GM19238 (cell line): ENCODE measurements at regions not wholly inside any gene's neighbourhood (a gene's known extent, or its start where the extent isn't known, plus 50 kb on each side); places are given as distances from the start of the nearest gene placed in this dataset.

ENCODE experiments used
- DNase-seq: peaks from one replicate; pipeline ENCODE4 v3.0.0; 2011; ENCODE audit warnings: low spot score; ENCODE audit not compliant: insufficient read length

DNA sequence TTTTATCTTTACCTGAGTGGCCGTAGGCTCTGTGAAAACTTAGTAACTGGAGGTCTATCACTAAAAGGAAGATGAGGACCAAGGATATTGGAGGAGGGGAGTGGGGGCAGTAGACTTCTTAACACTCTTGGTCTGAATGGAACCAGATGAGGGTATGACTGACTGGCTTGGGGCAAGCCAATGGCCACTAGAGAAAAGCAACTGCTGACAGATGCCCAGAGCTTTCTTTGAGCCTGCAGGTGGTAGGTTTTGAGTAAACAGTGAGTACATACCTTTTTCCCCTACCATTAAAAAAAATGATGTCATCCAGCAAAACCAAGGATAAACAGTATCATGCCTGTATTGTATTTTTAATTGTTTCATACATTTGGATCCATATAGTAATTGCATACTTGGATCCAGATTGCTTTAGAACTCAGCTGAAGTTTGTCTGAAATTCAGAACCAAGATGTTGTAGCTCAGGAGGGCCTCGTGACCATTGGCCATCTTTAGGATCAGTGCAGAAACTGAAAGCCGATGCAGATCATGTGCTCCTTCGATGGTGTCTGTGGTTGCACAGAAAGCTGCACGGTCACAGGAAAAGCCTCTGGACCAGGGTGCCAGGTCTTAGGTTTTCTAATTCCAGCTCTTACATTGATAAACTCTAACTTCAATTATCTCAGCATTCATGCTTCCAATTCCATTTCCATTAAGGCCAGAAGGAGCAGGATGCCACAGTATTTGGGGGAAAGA, 131.0 kb downstream of the PDGFRA start:
- DNase-seq: no peak

DNA sequence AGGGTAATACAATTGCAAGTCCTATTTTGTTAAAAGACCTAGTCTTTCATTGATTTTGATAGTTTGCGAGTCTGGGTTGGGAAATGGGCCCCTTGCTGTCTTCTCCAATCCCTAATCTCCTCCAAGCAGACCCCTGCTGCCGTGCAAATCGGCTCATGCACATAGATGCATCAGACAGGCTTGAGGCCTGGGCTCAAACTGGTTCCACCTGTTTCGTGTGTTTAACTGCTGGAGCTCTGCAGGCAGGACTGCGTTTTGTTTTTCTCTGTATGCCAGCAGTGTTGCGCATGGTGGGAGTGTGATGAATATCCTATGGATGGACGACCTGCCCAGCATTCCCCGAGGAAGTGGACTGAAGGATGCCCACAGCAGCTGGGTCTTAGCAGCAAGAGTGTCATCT, 133.9 kb downstream of the PDGFRA start:
- no peak for DNase-seq

GRCh38 chr4:54365691-54366090, 136.6 kb downstream of the PDGFRA start:
- no peak for DNase-seq

DNA sequence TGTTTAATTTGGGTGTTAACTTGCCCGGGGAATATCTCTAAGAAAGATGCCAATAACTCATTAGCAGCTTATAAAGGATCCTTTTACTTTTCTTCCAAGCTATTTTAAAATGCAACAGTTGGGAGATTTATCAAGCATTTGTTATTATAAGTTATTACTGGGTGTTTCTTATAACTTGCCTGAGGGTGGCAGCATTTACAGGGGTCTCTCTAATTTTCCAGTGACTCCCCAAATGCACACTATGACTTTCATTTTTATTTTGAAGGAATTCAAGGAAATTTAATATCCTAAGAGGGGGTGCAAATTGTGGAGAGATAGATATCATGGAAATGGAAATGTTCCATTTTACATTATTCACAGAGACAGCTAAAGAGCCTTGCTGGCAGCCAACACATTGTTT, 138.0 kb downstream of the PDGFRA start:
- no peak for DNase-seq

DNA sequence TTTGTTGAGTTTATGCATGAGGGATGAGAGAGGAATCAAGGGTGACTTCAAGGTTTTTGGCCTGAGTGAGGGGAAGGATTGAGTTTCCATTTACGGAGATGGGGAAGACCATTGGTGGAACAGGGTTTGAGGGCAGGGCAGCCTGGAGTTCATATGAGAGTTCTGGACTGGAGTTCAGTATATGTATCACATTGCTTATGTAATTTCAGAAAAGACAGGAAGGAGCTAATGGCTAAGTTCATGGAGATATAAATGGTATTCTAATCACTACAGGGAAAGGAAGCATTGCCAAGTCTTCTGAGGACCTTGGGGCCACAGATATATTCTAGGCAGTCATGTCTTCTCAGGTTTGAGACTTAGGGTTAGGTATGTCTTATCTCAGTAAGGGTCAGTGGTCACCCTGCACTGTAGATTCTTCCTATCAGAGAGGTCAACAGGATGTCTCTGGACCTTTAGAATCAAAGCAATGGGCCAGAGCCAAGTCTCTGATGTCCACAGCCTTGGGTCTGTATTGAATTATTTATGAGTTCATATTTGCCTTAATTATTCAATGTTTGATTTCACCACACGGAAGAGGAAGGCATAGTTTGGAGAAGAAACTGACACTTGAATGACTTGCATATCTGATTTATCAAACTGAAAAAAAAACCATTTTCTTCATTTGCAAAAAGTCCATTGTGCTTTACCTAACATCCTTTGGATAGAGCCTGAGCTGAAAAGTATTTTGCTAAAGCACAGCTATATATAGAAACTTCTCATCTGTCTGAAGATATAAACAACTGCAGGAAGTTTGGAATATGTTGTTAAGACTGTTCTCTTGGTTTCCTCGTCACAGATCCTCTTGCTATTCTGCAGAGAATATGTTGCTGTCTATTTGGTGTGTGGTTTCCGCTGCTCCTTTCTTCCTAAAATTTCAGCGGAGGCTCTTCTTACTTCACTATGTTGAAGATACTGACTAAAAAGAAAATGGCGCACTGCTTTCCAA, 139.5 kb downstream of the PDGFRA start:
- DNase-seq: no peak

DNA sequence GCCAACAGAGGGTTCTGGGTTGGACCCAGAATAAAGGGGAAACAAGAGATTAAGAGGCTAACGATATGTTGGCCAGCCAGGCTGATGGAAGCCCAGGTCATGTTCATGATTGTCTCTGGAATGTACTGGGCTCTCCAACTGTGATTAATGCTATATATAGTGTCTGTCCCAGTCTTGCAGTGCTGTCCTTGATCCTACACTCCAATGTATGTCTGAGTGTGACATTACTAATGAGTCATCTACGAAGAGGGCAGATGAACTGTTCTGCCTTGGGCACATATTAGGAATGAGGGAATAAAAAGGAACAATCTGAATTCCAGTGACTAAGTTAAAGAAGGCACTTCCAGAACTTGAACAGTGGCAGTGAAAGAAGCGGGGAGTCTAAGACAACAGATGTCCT, 142.1 kb downstream of the PDGFRA start:
- DNase-seq: no peak

DNA sequence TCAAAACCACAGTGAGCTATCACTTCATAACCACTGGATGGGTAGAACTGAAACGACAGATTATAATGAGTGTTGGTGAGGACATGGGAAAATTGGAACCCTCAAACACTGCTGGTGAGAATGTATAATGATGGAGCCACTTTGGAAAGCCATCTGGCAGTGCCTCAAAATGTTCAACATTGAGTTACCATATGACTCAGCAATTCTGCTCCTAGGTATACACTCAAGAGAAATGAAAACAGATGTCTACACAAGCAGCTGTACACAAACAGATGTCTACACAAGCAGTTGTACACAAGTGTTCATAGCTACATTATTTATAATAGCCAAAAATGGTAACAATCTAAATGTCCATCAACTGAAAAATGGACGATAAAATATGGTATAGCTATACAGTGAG, 143.9 kb downstream of the PDGFRA start:
- DNase-seq: no peak

- no peak for DNase-seq
Measured at GRCh38 chr4:54373718-54374210, 144.7 kb downstream of the PDGFRA start.

- DNase-seq: no peak
Measured at GRCh38 chr4:54378461-54378860, 149.4 kb downstream of the PDGFRA start.

DNA sequence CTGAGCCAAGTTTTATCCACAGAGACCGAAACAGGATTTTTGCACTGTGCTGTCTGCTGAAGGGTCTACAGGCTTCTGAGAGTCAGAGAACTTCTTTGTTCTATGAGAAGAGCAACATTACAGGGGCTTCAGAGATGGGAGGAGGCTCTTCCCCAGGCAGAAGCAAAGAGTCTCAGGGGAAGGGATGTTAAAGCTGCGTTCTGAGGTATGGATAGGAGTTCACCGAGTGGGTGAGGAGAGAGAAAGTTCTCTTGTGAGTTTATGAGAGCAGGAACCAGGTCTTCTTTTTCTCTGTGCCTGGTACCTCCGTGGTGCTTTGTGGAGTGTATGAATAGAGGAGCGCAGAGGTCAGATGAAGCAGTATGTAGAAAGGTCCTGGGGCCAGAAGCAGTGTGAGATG, 155.1 kb downstream of the PDGFRA start:
- no peak for DNase-seq

GRCh38 chr4:54384563-54384962, 155.5 kb downstream of the PDGFRA start:
- no peak for DNase-seq

- no peak for DNase-seq
Measured at GRCh38 chr4:54386042-54386669, 157.1 kb downstream of the PDGFRA start.

- no peak for DNase-seq
Measured at GRCh38 chr4:54386693-54387092, 157.6 kb downstream of the PDGFRA start.

GRCh38 chr4:54390670-54391069, 161.6 kb downstream of the PDGFRA start:
- DNase-seq: no peak

GRCh38 chr4:54391104-54391503, 162.0 kb downstream of the PDGFRA start:
- no peak for DNase-seq

- no peak for DNase-seq
Measured at GRCh38 chr4:54392479-54392878, 163.4 kb downstream of the PDGFRA start.

GRCh38 chr4:54393243-54393642, 164.2 kb downstream of the PDGFRA start:
- no peak for DNase-seq

GRCh38 chr4:54395013-54395527, 166.0 kb downstream of the PDGFRA start:
- DNase-seq: no peak

- no peak for DNase-seq
Measured at GRCh38 chr4:54400188-54400587, 171.1 kb downstream of the PDGFRA start.

DNA sequence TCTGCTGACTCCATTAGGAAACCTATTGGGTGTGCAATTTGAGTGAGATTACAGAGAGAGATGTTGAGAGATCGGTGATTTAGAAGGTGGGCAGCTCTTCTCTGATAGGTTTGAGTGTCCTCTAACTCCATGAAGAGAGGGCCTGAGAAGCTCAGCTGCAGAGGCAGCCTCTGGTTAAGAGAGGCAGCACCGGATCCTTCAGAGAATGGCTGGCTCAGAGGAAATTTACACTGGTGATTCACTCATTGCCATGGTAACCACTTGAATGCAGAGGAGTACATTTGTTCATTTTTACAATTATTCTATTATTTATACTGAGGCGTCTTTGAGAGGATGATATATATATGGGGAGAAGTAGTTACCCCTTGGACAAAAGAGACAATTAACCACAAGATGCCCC, 171.7 kb downstream of the PDGFRA start:
- DNase-seq: no peak

DNA sequence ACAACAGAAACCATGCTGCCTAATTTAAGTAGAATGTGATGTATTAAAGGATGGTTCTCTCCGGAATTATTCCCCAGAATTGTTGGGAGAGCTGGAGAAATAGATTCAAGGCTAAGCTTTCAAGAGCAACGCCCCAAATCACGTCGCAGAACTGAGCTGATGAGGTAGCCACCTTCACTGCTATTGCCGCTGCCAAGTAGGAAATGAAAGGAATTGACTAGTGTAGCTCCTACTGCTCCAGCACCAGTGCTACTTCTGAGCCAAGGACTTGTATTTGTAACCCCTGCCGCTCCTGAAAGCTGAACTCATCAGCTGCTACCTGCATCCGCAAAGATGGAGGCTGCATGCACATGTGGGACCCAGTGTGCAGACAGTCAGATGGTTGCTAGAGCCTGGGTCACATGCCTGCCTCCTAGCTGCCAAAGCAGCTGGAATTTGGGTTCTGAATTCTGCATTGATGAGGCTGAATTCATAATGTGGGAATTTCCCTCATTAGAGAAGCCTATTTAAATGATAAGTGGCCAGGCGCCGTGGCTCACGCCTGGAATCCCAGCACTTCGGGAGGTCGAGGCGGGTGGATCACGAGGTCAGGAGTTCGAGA, 173.9 kb downstream of the PDGFRA start:
- no peak for DNase-seq
